HG03520 (cell line): ENCODE measurements at regions not wholly inside any gene's neighbourhood (a gene's known extent, or its start where the extent isn't known, plus 50 kb on each side); places are given as distances from the start of the nearest gene placed in this dataset.
"Not testable (repeated sequence)": the region's sequence is repeated elsewhere in the genome, so short reads cannot be mapped to it uniquely, and the experiment has no call there.

Experiments
- ATAC-seq: cut with Tn5 transposase; IDR thresholded peaks from one replicate; pipeline ENCODE4 v1.9.1; 2021; ENCODE audit warnings: mild to moderate bottlenecking, moderate library complexity; ENCODE audit not compliant: unreplicated experiment

DNA sequence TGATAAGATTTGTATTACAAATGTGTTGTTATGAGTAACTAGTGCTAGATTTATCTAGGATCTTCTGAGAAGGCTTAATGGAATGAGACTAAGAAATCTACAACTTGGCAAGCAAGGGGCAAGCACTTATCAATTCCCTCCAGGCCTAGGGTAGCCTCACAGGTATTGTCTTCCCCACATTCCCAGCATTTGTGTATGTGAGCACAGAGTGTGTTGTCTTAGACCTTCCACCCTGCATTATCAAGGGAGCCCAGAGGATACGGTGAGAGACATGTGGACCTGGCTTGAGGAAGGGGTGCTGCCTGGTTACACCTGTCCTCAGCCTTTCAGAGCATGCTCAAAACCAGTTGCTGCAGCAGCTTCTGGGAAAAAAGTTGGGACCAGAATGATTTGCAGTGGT, 327.2 kb downstream of the MRPL39 start:
- no peak for ATAC-seq

DNA sequence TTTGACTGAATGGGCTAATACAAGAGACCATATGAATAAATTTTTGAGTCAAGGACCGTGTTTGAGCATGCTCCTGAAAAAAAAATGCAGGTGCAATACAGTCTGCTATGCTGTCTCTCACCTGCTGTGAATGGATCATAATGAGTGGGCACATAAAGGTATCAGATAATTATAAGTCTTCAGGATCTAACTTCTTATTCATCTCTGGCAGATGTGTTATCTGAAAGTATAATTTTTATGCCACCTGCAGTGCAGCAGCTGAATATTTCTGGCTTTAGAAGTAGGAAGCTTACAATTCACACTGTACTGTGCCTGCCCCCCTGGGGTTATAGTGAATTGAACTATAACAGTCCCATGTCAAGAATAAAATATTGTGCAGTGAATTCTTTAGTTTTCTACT, 333.3 kb downstream of the MRPL39 start:
- ATAC-seq: no peak

DNA sequence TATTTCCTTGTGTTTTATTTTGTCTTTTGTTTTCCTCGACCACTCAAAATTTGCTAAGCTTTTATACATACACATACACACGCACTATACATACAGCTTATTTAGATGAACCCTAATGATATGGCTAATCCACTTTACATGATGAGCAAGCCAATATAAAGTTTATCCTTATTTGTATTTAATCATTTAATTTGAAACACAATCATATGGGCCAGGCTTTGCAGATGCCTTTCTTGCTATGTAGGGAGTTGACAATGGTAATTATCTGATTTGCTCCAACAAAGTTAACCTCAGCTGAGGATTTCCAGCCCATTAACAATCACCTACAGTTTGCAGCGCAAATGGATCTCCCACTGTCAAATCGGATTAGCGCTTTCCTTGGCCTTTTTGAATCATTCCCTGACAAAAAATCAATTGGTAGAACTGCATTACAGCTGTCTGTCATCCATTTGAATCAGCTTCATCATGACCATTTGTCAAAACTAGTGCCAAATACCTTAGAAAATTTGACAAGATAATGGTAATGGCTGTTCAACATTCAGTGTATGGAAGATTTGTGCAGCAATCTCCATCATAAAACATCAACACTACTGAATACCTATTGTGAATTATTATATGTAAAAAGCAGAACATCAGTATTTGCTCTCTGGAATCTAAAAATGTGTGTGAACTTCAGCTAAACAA, 352.6 kb downstream of the MRPL39 start:
- ATAC-seq: no peak

DNA sequence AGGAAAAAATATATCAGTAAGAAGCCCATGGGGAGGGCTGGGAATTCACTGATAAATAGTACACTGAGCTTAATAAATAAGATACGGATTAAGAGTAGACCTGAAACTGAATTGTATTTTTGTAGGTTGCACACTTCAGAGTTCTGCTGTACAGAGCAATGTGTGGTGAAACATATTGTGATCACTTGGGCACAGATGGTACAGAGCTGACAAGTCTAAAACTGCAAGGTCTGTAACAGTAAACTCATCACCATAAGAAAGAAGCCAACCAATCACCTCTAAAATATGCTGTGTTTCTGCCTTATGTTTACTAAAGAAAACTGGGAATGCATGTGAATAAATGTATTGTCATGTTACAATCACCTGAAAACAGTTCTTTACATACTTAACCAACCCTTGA, 360.7 kb downstream of the MRPL39 start:
- no peak for ATAC-seq

DNA sequence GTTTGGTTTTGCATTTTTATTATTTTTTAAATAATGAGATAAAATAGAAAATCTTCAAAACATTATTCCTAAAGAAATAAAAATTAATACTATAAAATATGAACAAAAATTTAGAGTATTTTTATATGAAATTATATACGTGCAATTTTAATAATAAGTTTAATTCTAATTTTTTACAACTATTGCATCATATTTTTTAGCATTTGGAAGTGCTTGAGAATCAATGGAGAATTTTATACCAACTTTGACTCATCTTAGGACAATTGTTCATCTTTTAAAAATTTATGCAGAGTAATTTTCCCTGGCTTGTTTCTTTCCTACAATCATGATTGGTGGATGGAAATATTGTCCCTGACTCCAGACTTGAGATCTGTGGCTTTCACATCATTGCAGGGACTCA, 362.5 kb downstream of the MRPL39 start:
- no peak for ATAC-seq

DNA sequence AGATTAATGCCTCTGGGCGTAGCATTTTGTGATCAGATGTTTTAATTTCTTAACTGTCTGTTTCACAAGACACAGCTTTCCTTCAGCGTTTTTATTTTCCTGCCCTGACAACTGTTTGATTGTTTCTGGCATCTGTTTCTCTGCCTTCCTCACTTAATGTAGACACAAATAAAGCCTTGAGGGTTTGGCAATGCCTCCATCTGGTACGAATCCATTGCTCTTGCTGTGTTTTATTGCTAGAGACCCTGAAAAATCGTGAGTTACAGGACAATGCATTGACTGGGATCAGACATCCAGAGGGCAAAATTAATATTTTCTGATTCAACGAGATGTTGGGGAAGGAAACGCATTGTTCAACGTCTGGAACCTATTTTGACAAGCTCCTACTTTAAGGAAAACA, 363.5 kb downstream of the MRPL39 start:
- no peak for ATAC-seq

DNA sequence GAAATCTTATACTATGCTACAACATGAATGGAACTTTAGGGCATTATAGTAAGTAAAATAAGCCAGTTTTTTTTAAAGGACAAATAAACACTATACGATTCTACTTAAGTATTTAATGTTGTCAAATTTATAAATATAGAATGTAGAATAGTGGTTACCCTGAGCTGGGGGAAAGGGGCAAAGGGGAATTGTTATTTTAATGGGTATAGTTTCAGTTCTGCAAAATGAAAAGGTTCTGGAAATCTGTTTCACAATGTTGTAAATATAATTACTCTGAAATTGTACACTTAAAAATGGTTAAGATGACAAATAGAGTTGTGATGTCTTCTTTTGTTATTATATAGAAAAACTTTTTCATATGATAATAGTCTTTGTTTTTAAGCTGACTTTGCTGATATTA, 366.3 kb downstream of the MRPL39 start:
- no peak for ATAC-seq

DNA sequence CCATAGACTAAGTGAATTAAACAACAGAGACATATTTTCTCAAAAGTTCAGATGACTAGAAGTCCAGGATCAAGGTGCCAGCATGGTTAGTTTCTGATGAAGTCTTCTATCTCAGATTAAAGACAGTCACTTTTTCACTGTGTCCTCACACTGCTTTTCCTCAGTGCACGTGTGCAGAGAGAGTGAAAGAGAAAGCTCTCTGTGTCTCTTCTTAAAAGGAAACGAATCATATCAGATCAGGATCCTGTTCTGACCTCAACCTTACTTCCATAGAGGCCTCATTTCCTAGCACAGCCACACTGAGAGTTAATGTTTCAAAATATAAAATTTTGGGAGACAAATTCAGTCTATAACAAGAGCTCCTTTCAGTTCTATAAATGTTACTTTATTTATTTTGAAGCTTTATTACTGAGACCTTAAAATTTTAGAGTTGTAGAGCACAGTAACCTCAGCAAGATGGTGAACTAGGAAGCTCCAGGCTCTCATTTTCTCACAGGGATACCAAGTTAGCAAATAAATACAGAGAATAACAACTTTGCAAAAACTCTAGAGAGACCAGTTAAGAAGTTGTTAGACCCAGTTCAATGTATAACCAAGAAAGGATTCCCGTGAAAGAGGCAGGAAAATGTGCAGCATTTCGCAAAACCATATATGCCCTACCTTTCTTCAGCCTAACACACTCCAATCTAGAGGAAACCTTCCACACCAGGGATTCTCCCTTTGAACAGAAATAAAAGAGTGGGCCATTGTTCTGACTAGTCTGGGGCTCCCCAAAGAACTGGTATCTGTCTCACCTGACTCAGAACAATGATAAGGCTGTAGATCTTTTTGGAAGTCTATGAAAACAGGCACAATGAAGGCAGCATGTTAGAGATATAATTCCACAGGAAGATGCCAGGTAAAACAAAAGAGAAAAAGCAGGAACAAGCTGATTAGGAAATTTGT, 372.2 kb downstream of the MRPL39 start:
- ATAC-seq: peak; percentile 79

DNA sequence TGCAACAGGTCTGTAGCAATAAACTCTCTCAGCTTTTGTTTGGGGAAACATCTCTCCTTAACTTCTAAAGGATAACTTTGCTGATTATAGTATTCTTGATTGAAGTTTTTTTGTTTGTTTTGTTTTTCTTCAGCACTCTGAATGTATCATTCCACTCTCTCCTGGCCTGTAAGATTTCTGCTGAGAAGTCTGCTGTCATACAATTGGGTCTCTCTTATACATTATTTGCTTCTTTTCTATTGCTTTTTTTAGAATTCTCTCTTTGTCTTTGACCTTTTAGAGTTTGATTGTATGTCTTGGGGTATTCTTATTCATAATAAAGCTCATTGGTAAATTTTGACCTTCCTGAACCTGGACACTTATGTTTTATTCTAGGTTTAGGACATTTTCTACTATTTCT, 386.3 kb downstream of the MRPL39 start:
- no peak for ATAC-seq

DNA sequence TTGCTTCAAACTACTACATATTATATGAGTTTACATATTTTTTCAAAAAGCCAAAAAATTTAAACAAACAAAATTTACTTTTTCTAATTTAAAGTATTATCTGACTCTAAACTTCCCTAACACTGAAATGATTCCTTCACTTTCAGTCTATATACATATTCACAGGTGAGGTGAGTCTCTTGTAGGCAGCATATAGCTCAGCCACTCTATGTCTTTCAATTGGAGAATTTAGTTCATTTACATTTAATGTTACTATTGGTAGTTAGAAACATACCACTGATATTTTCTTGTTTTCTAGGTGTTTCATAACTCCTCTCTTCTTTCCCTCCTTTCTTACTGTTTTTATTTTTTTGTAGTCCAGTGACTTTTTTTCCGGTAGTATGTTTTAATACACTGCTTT, 387.1 kb downstream of the MRPL39 start:
- ATAC-seq: no peak

DNA sequence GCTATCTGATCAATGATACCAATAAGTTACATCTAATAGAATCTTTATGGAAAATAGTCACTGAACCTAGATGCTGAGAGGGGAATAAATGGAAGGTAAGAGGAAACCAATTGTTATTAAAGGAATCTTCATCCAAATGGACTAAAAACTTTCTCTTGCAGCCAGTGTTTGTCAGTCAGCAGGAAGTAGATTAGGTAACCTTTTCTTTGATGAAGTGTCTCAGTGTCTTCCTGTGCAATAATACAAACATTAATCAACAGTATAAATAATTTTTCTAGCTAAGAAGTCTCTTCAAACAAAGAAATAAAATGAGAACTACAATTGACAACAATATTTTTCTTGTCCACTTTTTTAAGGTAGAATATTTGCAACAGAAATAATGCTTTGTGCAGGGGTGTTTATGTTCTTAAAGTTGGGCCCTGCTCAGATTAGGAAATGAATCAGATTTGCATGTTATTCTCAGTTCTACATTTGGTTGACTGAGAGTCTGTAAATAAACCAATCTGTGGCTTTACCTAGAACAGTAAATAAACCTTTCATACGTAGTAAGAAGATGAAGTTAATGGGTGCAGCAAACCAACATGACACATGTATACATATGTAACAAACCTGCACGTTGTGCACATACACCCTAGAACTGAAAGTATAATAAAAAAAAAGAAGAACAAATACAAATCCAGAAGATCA, 391.4 kb downstream of the MRPL39 start:
- ATAC-seq: peak; percentile 96

DNA sequence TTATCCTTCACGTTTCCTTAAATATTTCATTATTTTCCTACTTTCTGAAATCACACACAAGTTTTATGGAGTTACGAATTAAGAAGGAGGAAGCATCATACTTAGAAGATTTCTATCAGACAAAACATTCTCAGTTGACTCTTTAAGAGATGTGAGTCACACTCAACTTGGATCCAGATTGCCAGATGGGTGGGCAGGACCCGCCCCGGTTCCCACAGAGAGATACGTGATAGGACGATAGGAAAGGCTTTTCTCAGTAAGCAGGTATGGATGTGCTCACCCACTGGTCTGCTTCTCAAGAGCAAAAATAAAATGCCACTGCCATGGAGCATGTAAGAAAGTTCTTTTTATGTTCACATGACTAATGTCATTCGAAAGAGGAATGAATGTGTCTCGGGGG, 392.6 kb downstream of the MRPL39 start:
- ATAC-seq: no peak

DNA sequence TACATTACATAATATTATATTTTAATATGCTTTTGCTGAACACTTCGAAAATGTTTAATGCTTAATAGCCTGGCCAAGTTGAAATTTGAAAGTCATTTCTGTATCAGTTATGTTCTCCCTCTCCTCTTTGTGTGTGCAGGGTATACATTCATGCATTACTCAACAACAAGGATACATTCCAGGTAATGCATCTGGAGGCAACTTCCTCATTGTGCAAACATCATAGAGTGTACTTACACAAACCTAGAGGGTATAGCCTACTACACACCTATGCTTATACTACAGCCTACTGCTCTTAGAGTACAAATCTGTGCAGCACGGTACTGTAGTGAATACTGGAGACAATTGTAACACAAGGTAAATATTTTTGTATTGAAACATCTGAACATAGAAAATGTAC, 407.3 kb downstream of the MRPL39 start:
- no peak for ATAC-seq

DNA sequence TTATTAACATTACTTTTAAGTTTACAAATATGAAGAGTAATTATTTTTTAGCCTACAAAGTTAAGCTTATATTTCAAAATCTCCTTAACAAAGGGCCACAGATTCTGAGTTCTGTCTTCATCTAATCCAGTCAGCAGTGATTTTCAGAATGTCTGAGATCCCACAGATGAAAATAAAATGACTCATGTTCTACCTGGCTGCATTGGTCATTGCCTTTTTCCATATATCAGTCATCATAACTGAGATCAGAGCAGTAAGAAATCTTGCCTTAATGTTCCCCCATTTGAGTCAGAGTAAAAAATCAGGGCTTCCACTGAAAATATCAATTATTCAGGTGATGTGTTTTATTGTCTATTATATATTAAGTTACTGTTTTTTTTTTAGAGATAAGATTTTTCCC, 416.1 kb downstream of the MRPL39 start:
- ATAC-seq: peak; percentile 67

DNA sequence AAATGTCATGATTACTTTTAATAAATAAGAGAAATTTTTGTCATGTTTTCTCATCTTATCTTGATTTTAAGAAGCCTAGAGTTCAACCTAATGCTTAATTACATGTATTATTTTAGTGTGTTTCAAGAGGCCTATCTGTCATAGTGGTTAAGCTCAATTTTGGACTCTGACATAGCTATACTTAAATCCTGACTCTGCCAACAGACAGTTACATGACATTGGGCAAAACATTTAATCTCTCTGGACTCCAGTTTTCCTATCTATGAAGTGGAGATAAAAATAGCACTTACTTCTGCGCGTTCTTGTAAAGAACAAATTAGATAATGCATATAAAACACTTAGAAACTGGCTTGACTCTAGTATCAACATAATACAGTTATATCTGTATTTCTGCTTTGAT, 417.8 kb downstream of the MRPL39 start:
- ATAC-seq: no peak

DNA sequence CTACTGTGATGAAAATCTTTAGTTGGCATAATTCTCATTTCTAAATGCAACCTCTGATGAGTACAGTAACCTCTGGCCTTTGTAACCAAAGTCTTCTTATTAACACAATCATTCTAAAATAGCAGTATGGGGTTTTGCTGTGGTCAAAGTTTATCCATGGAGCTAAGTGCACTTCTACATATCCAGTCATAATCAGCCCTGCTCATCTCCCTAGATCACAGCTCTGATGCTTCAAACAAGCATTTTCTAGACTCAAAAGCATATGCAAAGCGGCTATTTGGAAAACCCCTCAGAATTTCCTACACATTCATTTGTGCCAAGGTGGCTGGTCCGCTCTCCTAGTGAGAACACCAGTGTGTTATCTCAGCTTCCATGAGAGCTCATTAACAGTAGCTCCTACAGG, 418.6 kb downstream of the MRPL39 start:
- ATAC-seq: peak; percentile 73

DNA sequence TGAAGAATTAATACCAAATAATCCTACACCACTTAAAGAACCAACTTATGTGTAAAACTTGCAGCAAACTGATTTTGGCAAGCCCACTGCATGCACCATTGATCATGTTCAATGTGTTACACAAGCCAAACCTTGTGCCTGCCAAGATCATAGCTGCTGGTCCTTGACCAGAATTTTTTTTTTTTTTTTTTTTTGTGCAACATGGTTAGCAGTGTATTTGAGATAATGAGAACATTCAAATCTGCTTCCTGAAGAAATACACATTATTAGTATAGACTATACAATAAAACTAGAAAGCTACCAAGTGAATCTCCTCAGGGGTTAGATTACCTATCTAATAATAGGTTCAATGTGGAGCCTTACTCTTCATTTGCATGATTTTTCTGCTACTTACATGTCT, 421.0 kb downstream of the MRPL39 start:
- ATAC-seq: no peak

DNA sequence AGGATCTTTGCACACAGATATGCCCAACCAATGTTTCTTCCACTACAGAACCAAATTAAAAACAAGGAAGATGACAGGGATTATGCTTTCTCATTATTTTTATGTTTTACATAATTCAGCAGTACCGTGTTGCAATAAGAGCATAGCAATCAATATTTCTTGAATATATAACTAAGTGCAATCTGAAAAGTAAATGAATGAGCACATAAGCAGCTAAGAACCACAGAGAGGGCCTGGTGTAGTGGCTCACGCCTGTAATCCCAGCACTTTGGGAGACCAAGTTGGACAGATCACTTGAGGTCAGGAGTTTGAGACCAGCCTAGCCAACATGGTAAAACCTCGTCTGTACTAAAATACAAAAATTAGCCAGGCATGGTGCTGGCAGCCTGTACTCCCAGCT, 423.7 kb downstream of the MRPL39 start:
- no peak for ATAC-seq

DNA sequence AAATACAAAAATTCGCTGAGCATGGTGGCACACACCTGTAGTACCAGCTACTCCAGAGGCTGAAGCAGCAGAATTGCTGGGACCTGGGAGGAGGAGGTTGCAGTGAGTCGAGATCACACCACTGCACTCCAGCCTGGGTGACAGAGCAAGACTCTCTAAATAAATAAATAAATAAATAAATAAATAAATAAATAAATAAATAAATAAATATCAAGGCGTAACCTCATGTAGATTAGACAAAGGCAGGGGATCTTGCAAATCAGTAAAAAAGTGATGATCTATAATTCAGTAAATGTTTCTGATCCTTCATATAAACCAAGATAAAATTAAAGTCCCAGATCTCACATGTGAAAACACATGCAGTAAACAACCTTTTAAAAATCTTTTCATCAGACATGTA, 425.6 kb downstream of the MRPL39 start:
- ATAC-seq: not testable (repeated sequence)

DNA sequence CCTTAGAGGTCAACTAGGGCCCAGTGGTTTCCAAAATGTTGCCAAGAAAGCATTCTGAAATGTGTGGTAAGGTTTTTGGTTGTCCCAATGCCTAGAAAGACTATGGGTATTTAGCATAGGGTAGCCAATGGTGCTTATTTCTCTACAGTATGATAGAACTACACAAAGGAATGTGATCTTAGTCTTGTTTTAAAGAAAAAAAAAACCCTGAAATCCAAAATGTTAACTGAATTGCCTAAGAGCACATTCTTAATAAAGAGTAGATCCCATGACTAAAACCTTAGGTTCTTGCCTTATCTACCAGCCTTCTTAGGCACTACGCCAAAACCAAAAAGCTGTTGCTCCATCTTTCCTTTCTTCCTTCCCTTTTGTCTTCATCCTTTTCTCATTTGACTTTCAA, 428.2 kb downstream of the MRPL39 start:
- no peak for ATAC-seq

DNA sequence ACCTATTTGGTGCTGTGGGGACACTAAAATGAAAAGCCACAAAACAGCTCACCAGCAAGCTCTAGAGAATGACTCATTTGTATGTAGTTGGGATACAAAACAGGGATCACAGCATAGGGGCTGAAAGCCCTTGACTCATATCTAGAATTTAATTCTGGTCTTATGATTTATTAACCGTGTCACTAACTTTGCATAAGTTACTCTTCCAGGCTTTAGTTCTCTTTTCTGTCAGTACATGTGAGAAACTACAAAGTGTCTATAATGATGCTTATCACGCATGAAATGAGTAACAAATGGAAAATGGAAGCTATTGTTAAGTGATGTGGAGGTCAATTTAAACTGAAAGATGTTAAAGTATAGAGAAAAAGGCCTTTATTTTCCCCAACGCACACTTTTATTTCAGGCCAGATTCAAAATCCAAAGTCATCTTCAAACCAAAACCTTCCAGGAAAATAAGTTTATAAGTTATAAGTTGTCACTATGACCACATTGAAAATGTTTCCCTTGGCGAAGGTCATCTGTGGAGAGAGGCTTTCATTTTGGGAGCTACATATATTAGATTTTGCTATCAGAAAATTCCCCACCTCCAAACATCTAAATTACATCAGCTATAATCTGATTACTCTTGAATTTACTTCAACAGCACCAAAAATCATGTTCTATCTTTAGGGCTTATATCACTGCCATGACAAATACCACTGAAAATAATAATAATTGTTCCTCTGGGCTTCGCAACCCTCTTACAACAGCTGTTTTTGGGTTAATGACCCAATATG, 430.5 kb downstream of the MRPL39 start:
- peak; percentile 95 for ATAC-seq
